ENCODE measurements at regions not wholly inside any gene's neighbourhood (a gene's known extent, or its start where the extent isn't known, plus 50 kb on each side); places are given as distances from the start of the nearest gene placed in this dataset.

DNA sequence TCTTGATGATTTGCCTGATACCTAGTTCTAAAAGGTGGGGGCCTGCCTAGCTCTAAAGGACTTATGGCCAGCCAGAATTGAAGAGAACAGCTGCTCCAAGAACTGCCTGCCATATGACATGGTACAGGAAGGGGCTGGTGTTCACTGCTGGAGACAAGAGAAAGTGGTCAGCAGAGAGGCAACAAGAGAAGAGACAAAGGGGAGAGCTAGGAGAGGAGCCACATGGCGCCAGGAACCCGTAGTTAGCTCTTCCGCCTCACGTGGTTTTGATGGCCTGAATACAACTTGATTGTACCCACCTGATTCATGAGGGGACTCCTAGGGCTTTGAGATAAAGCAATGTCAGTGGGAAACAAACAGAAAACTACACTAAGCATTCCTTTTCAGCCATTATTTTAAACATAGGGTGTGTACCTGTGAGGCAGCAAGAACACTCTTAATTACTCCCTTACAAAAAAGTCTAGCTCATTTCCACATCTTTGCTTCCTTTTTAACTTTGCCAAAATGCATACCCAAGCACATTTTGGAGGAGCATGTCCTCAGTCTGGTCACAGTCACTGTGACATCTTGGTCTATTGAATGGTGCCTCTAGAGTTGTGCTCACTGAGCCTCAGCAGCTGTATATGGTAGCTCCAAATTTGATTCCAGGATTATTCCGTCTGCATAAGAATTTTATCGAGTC, 71.6 kb downstream of the CCDC71L start:
- H3K27ac ChIP-seq = no peak overlapping the region
- H3K27me3 ChIP-seq (replicated peaks; ENCODE audit: insufficient read depth) = no peaks in the 10 kb centered on the region
- H3K36me3 ChIP-seq = no peaks in the 10 kb centered on the region
- DNase-seq (ENCODE audit: low spot score) (no peak), ATAC-seq (ENCODE audit: insufficient number of reproducible peaks, low FRiP score, low read depth) (no peak)
- no peak overlapping the region for H3K4me3 ChIP-seq
- TF ChIP-seq, protein P1, sequence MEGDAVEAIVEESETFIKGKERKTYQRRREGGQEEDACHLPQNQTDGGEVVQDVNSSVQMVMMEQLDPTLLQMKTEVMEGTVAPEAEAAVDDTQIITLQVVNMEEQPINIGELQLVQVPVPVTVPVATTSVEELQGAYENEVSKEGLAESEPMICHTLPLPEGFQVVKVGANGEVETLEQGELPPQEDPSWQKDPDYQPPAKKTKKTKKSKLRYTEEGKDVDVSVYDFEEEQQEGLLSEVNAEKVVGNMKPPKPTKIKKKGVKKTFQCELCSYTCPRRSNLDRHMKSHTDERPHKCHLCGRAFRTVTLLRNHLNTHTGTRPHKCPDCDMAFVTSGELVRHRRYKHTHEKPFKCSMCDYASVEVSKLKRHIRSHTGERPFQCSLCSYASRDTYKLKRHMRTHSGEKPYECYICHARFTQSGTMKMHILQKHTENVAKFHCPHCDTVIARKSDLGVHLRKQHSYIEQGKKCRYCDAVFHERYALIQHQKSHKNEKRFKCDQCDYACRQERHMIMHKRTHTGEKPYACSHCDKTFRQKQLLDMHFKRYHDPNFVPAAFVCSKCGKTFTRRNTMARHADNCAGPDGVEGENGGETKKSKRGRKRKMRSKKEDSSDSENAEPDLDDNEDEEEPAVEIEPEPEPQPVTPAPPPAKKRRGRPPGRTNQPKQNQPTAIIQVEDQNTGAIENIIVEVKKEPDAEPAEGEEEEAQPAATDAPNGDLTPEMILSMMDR (IDR thresholded peaks at IDR 0.05) = no peak
- H3K4me1 ChIP-seq (ENCODE audit: control insufficient read depth in 1 of 2, low read depth in 2 of 2) = no peaks in the 10 kb centered on the region
- no peaks in the 10 kb centered on the region for H3K9me3 ChIP-seq

DNA sequence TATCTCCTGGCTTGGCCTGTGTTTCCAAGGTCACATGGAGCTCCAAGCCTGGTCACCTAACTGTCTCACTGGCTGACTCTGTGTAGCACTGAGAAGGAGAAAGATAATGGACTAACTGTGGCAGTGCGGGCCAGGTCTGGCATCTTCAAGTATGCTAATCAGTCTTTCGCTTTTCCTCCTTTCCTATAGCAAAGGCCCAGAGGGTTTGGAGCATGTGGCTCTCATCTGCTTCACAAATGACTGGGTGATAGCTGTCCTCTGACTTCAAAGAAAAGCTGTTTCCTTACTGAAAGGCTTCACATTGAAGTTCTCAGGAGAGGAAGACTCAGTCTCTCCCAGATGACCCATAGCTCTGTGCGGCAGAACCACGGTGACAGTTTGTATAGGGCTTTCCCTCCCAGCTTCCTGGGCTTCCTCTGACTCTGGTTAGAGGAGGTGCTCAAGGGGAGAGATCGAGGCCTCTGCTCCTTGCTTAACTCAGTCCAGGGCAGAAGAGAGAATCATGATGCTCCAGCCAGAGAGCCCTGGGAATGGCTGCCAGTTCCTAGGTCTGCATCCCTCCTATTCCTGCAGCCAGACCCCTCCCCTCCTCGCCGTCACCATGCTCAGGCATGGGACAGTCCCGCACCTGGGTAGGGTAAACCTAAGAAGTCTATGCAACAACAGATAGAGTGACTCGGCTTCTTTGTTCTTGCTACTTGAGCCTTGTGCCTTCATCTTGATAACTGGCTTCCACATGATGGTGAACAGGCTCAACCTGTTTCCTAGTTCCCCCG, 72.3 kb downstream of the CCDC71L start:
- H3K4me1 ChIP-seq (ENCODE audit: control insufficient read depth in 1 of 2, low read depth in 2 of 2) = no peaks in the 10 kb centered on the region
- H3K27ac ChIP-seq = no peak overlapping the region
- no peaks in the 10 kb centered on the region for H3K36me3 ChIP-seq
- H3K9me3 ChIP-seq = no peaks in the 10 kb centered on the region
- H3K4me3 ChIP-seq = no peak overlapping the region
- H3K27me3 ChIP-seq (replicated peaks; ENCODE audit: insufficient read depth) = no peaks in the 10 kb centered on the region
- ATAC-seq (ENCODE audit: insufficient number of reproducible peaks, low FRiP score, low read depth) (no peak), DNase-seq (ENCODE audit: low spot score) (no peak)
- TF ChIP-seq, protein P1 (IDR thresholded peaks at IDR 0.05) = no peak

GRCh38 chr7:106584914-106585759, 75.8 kb downstream of the CCDC71L start:
- Histone ChIP-seq H3K4me3 (no peak overlapping the region), H3K36me3 (no peaks in the 10 kb centered on the region), H3K27ac (no peak overlapping the region), H3K27me3 (replicated peaks; ENCODE audit: insufficient read depth) (no peaks in the 10 kb centered on the region), H3K4me1 (ENCODE audit: control insufficient read depth in 1 of 2, low read depth in 2 of 2) (no peaks in the 10 kb centered on the region), H3K9me3 (no peaks in the 10 kb centered on the region)
- DNase-seq (ENCODE audit: low spot score) (no peak), ATAC-seq (ENCODE audit: insufficient number of reproducible peaks, low FRiP score, low read depth) (no peak)
- TF ChIP-seq, protein P1 (IDR thresholded peaks at IDR 0.05) = no peak

DNA sequence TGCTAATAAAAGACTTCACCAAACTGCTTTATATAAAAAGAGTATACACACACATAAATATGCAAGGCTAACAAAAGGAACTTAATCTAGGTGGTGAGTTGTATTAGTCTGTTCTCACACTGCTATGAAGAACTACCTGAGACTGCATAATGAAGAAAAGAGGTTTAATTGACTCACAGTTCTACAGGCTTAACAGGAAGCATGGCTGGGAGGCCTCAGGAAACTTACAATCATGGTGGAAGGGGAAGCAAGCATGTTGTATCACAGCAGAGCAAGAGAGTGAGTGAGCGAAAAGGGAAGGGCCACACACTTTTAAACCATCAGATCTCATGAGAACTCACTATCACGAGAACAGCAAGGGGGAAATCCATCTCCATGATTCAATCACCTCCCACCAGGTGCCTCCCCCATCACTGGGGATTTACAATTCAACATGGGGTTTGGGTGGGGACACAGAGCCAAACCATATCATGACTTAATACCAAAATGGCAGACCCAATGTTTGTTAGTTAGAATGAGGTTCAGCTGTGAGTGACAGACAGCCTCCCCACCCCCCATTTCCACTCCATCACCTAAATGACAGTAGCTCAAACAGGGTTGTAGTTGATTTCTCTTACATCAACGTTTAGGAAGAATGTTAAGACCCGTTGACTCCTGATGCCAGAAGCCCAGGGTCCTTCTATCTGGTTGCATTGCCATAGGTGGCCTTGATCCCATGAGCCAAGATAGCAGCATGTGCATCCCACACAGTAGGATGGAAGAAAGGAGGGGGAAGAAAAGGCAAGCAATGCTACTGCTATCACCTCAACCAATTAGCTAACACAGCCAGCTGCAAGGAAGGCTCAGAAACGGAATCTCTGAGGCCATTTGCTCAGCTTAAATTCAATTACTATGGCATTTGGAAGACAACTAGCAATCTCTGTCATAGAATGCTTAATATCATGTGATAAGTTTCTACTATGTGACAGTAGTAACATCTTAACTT, 77.0 kb downstream of the CCDC71L start:
- H3K27me3 ChIP-seq (replicated peaks; ENCODE audit: insufficient read depth) = no peaks in the 10 kb centered on the region
- no peak overlapping the region for H3K4me3 ChIP-seq
- no peaks in the 10 kb centered on the region for H3K4me1 ChIP-seq (ENCODE audit: control insufficient read depth in 1 of 2, low read depth in 2 of 2)
- no peaks in the 10 kb centered on the region for H3K36me3 ChIP-seq
- DNase-seq (ENCODE audit: low spot score) (no peak), ATAC-seq (ENCODE audit: insufficient number of reproducible peaks, low FRiP score, low read depth) (no peak)
- H3K9me3 ChIP-seq = no peaks in the 10 kb centered on the region
- H3K27ac ChIP-seq = no peak overlapping the region
- TF ChIP-seq, protein P1 (IDR thresholded peaks at IDR 0.05) = no peak

All from thoracic aorta (tissue), 2 donors.